NCI-H82 (cell line): ENCODE measurements at regions not wholly inside any gene's neighbourhood (a gene's known extent, or its start where the extent isn't known, plus 50 kb on each side); places are given as distances from the start of the nearest gene placed in this dataset.

Experiments used
- DNase-seq: peaks from one replicate; lab custom pipeline; 2025; lab: John Stamatoyannopoulos, UW

- no peak for DNase-seq
These were observed 111.7 kb upstream of the AKIP1 start for GRCh38 chr11:8799273-8799672.

GRCh38 chr11:8800520-8801110 lies 110.4 kb upstream of the AKIP1 start:
- no peak for DNase-seq

- DNase-seq: no peak
These were observed 109.9 kb upstream of the AKIP1 start for GRCh38 chr11:8801121-8801520.

DNA sequence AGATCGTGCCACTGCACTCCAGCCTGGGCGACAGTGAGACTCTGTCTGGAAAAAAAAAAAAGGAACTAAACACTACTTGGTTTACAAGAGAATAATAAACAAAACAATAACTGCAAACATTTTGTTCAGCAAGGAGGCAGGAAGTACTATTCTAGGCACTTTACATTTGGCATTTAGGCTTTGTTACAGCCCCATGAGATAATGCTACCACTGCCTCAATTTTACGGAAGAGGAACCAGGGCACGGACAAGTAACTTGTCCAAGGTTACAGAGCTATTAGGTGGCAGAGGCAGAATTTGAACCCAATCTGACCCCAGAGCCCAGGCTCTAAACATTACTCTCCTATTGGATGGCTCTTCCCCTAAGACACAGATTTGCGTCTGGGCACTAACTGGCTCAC lies 108.7 kb upstream of the AKIP1 start:
- no peak for DNase-seq

DNA sequence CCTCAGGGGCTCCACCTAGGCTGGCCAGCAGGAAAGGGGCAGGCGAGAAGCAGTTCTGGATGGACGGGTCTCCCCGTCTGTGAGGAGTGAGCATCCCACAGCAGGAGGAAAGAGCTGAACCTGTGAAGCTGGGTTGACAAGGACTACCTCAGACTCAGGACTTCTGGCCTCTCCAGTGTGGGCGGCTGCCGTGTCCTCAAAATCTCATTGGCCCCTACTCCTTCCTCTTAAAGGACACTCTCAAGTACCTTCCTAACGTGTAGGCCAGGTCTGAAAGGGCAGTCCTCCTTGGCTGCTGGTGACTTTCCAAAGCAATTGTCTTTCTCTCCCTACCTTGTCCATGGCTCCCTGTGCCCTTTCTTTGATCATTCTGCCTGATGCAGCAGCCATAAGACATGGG lies 107.0 kb upstream of the AKIP1 start:
- DNase-seq: no peak

DNA sequence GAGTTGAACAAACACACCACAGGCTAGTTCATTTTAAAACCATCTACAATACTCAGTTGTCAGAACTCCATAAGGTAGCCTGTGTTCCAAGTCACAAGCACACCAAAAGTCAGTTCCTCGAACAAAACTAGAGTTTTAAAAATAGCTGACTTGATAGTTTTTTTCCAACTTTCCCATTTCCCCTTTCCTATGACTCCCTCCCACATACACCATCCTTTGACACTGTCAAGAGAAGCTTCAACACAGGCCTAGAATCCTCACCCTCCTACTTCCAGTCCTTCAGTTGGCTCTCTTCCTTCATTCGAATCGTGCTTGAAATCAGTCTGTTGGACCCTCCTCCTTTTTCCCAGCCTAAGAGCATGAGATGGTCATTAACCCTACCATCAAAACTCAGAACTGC lies 105.7 kb upstream of the AKIP1 start:
- no peak for DNase-seq

DNA sequence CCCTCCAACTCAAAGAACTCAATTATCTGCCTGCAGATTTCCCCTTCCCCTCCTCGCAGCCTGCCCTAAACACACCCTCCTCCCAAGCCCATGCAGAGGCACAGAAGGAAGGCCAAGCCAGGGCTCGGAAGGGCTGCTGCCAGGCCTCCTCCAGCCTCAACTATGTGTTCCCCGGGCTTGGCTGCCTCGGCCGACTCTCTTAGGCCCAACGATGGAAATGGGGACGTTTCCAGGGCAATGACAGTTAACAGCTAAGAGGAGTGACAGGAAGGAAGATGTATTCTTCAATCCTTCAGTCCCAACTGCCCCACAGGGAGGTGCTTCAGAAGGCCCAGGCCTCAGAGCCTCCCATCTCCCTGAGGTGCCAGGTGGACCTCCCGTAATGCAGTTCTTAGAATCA lies 104.0 kb upstream of the AKIP1 start:
- DNase-seq: no peak

DNA sequence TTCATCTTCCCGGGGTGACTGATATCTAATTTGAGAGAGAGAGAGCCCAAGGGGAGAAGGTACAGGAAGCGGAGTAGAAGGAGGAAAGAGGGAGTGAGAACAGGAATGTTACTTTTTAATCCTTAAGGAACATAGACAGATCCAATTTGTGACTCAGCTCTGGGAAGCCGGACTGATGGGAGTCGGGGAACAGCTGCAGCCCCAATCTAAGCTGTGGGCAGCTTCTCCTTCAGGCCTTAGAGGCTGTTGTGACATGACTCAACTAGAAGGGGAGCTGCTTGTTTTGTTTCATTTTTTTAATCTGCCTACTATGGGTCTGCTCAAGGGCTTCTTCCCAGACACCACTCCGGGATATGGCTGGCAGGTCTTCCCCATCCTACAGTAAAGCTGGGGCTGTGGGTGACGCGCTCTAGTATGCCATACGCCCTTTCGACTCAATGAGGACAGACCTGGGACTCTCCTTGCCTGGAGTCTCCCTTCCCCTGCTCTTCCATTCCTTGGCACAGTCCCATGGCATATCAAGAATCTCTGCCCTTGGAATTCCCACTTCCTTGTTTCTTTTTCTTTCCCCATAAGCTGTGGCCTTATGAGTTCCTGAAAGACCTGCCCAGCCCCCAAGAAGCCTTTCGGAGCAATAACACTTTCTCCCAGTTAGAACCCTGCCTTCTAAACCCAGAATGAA lies 103.3 kb upstream of the AKIP1 start:
- DNase-seq: peak; percentile 93

- no peak for DNase-seq
These were observed 102.8 kb upstream of the AKIP1 start for GRCh38 chr11:8808226-8808585.

- peak; percentile 45 for DNase-seq
These were observed 101.6 kb upstream of the AKIP1 start for GRCh38 chr11:8809241-8809938.

DNA sequence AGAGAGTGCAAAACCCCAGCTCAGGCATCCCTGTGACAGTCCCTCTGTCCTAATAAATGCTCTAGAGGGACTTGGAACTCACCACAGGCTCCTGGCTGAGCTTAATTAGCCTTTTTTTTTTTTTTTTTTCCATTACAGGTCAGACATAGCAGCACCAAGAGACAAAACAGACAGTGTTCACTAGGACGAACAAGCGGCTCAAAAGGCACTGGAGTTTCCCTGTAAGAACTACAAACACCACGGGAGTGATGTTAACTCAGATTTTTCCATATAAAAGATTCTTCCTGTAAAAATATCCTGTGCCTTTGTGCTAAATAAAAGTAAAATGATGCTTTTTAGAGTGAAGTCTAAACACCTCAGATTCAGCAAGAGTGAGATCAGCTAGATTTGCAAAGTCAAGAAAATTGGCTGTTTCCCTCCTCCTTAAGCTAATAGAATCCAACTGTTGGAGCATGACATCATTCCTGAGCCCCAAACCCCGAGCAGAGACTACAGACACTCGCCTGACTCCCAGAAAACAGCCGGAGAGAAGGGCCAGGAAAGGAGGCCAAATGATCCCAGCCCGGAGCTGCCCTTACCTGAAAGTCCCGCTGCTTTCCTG lies 101.0 kb upstream of the AKIP1 start:
- no peak for DNase-seq

DNA sequence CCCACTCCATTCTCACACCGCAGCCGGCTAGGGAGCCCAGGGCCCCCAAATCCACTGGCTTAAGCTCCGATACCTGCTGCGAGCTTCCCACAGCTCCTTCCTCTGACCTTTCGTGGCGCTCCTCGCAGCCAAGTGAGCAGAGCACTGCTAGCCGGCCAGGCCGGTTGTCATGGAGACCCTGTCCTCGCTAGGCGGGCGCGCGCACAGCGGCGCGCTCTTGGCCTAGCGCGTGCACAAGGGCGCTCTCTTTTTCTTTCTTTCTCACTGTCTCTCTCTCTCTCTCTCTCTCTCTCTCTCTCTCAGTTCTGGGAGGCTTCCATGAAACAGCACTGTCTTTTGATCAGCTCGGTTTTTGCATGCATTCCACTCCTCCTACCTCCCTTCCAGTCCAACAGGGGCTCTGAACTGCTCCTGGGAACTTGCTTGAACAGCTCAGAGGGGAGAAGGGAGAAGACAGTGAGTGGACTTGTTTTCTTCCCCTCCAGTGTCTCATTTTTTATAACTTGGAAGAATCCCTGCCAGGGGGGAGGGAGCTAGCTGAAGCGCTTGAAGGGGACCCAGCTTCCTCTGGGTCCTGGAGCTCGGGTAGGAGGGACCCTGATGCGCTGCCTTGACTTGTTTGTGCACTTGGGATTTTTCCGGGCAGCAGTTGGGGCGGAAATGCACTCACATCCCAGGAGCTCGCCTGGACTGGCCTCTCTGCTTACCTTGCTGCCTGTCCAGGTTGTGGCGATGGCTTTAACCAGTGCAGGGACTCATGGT lies 100.3 kb upstream of the AKIP1 start:
- peak; percentile 84 for DNase-seq

- no peak for DNase-seq
These were observed 99.4 kb upstream of the AKIP1 start for GRCh38 chr11:8811571-8811970.

- no peak for DNase-seq
These were observed 98.6 kb upstream of the AKIP1 start for GRCh38 chr11:8812438-8812837.

DNA sequence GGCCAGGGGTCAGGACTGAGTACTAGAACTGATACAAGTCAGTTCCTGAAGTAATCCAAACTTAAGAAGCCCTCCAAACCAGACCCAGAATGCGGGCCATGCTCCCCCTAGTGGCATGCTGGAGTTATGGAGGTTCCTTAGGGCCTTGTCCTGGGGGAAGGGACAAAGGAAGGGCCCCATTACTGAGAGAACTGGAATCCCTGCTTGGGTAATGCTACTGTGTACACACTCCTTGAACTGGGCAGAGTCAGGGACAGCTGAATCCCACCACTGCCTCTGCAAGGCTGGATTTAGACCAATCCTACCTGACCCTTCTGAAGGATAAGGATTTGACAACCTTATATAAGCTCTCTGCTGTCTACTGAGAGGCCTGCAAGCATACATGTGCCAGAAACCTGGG lies 97.3 kb upstream of the AKIP1 start:
- peak; percentile 92 for DNase-seq

DNA sequence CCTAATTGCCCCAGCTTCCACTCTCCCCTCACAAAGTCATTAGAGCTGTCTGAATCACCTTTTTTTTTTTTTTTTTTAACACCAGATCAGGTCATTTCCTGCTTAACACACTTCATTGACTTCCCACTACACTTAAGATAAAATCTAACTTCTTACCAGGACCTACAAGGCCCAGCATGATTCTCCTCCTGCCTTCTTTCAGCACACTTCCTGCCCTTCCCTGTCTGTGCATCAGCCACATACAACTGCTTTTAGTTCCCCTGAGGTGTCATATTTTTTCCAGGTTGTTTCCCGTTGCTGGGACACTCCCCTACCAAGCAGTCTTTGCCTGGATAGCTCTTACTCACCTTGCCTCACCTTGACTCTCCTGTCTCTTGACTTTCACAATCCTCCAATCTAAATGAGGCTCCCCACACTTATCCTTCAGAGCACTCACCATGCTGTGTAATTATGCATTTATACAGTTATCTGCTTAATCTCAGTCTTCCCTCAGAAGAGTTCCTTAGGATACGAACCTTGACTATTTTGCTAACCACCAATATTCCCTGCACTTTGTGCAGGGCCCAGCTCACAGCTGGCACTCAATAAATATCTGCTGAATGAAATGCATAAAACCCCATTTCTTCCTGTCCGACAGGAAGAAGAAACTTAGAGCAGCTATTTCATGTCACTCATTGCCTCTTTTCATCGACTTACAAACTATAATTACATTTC lies 96.6 kb upstream of the AKIP1 start:
- no peak for DNase-seq

GRCh38 chr11:8814923-8815240 lies 96.1 kb upstream of the AKIP1 start:
- no peak for DNase-seq

DNA sequence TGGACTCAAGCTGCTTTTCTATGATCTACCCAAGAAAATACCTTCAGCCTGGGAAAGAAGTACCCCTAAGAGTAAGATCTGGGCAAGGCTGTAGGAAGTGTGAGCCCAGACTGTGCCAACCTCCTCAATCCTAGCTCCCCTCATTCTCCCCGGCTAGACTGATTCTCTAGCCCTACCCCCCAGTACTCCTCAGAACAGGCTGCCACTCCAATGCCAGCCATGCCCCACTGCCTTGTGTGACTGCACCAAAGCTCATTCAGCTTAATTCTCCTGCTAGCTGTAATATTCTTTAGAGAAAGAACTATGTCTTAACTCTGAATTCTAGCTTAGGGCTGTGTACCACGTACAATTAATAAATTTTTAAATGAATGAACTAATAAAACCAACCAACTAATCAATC lies 92.6 kb upstream of the AKIP1 start:
- DNase-seq: no peak

DNA sequence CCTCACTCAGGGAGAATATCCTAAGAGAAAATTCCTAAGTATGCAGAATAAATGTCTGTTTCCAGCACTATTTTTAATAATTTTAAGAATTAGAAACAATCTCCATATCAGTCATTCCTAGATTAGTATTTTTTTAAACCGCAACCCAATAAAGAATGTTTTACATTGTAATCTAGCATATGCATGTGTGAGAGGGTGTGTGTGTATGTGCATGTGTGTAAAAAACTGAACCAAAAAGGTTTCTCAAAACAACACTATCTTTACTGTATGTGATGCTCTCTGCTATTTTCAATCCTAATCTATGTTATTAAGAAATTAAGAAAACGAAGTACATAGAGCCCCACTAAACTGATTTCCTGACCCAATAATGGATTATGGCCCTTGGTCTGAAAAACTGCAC lies 90.6 kb upstream of the AKIP1 start:
- DNase-seq: no peak

GRCh38 chr11:8822469-8822868 lies 88.5 kb upstream of the AKIP1 start:
- DNase-seq: no peak

DNA sequence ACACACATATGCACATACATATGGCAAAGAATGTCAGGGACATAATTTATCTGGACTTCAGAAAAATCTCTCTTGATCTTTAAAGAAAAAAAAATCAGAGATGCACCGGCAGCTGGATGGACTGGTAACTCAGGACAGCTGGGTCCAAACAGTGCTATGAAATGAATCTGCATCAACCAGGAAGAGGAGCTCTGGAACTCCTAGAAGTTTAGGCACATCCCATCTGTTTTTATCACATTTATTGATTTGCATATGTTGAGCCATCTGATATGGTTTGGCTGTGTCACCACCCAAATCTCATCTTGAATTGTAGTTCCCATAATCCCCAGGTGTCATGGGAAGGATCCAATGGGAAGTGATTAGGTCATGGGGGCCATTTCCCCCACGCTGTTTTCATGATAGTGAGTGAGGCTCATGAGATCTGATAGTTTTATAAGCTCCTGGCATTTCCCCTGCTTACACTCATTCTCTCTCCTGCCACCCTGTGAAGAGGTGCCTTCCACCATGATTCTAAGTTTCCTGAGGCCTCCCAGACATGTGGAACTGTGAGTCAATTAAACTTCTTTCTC lies 87.7 kb upstream of the AKIP1 start:
- peak; percentile 7 for DNase-seq
